Neural cell (in vitro differentiated cells): ENCODE measurements at regions not wholly inside any gene's neighbourhood (a gene's known extent, or its start where the extent isn't known, plus 50 kb on each side); places are given as distances from the start of the nearest gene placed in this dataset.

Experiments used
- EP300 ChIP-seq: fragments of 450-650 bp; conservative IDR thresholded peaks from 2 replicates; pipeline ENCODE4 v1.6.1; 2014; ENCODE audit warnings: antibody characterized with exemption, mild to moderate bottlenecking, moderate library complexity; ENCODE audit not compliant: poor library complexity, severe bottlenecking
- EZH2 ChIP-seq: fragments of 200-600, 300-800 bp; shearing (Covaris generic), sonication (generic); IDR thresholded peaks from 2 replicates; pipeline ENCODE4 v1.6.1; 2014; ENCODE audit warnings: antibody characterized with exemption, low read length, borderline replicate concordance, mild to moderate bottlenecking; ENCODE audit not compliant: insufficient read depth, poor library complexity, severe bottlenecking
- POLR2AphosphoS5 ChIP-seq: IDR thresholded peaks from 2 replicates; pipeline ENCODE4 v1.6.1; 2012
- RAD21 ChIP-seq: fragments of 450-650 bp; conservative IDR thresholded peaks from 2 replicates; pipeline ENCODE4 v1.6.1; 2014; ENCODE audit warnings: antibody characterized with exemption, mild to moderate bottlenecking, moderate library complexity
- TAF1 ChIP-seq: IDR thresholded peaks from 2 replicates; pipeline ENCODE4 v1.6.1; 2012; ENCODE audit warnings: low read depth
- TF ChIP-seq, protein P1 (sequence below): fragments of 450-650 bp; IDR thresholded peaks from 2 replicates; pipeline ENCODE4 v1.5.1; 2014; ENCODE audit warnings: antibody characterized with exemption, mild to moderate bottlenecking, moderate library complexity; ENCODE audit not compliant: poor library complexity, severe bottlenecking

DNA sequence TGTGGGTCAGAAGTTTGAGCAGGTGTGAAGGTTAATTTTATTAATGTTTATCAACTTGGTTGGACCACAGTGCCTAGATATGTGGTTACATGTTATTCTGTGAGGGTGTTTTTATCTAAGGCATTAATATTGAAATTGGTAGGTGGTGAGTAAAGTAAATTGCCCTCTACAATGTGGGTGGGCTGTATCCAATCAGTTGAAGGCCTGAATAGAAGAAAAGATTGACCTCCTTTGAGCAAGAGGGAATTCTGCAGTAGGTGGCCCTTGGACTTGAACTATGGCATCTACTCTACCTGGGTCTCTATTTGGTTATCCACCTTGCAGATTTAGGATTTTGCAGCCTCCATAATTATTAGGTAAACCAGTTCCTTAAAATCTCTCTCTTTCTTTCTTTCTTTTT is 356.8 kb upstream of the EEF2KMT start:
- no peak for TF ChIP-seq EZH2
- TF ChIP-seq, protein P1, sequence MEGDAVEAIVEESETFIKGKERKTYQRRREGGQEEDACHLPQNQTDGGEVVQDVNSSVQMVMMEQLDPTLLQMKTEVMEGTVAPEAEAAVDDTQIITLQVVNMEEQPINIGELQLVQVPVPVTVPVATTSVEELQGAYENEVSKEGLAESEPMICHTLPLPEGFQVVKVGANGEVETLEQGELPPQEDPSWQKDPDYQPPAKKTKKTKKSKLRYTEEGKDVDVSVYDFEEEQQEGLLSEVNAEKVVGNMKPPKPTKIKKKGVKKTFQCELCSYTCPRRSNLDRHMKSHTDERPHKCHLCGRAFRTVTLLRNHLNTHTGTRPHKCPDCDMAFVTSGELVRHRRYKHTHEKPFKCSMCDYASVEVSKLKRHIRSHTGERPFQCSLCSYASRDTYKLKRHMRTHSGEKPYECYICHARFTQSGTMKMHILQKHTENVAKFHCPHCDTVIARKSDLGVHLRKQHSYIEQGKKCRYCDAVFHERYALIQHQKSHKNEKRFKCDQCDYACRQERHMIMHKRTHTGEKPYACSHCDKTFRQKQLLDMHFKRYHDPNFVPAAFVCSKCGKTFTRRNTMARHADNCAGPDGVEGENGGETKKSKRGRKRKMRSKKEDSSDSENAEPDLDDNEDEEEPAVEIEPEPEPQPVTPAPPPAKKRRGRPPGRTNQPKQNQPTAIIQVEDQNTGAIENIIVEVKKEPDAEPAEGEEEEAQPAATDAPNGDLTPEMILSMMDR, result no peak
- TF ChIP-seq TAF1, result no peak
- TF ChIP-seq EP300, result no peak
- TF ChIP-seq RAD21, result no peak
- no peak for TF ChIP-seq POLR2AphosphoS5
